Keratinocyte (primary cell): ENCODE measurements at regions not wholly inside any gene's neighbourhood (a gene's known extent, or its start where the extent isn't known, plus 50 kb on each side); places are given as distances from the start of the nearest gene placed in this dataset.

Source experiments
- EZH2 ChIP-seq: IDR thresholded peaks from one replicate; pipeline ENCODE4 v1.6.1; 2012; ENCODE audit warnings: inconsistent platforms, mild to moderate bottlenecking, low read length, moderate library complexity
- TF ChIP-seq, protein P1 (sequence below), 3 experiments: IDR thresholded peaks in 1 of 3; conservative IDR thresholded peaks in 1 of 3; optimal IDR thresholded peaks in 1 of 3; 2 replicates in 2 of 3; 3 replicates in 1 of 3; pipeline versions ENCODE3 to v1.5.1; 2011; ENCODE audit warnings: low read length in 3 of 3, mild to moderate bottlenecking in 3 of 3, moderate library complexity in 2 of 3, control low read depth in 1 of 3, inconsistent platforms in 1 of 3; ENCODE audit not compliant: insufficient read depth in 2 of 3; ENCODE audit errors: extremely low read depth in 1 of 3

DNA sequence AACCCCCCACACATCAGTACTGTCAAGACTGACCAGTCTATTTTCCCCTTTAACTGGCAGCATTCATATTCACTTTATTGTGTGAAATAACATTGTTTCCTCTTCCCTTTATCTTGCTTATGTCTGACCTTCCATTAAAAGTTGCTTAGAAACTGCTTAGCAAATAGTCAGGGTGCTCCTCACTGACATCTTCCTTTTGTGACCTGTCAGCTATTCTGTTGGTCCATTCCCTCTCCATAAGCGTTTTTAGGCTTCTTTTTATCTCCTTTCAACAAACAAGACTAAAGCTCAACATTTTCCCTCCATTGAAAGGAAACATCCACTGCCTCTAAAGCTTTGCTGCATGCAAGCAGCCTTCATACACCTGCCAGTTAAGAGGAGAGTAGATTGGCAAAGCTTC, 147.7 kb upstream of the VGLL2 start:
- TF ChIP-seq EZH2: no peak
- TF ChIP-seq, protein P1, sequence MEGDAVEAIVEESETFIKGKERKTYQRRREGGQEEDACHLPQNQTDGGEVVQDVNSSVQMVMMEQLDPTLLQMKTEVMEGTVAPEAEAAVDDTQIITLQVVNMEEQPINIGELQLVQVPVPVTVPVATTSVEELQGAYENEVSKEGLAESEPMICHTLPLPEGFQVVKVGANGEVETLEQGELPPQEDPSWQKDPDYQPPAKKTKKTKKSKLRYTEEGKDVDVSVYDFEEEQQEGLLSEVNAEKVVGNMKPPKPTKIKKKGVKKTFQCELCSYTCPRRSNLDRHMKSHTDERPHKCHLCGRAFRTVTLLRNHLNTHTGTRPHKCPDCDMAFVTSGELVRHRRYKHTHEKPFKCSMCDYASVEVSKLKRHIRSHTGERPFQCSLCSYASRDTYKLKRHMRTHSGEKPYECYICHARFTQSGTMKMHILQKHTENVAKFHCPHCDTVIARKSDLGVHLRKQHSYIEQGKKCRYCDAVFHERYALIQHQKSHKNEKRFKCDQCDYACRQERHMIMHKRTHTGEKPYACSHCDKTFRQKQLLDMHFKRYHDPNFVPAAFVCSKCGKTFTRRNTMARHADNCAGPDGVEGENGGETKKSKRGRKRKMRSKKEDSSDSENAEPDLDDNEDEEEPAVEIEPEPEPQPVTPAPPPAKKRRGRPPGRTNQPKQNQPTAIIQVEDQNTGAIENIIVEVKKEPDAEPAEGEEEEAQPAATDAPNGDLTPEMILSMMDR (optimal IDR thresholded peaks at IDR 0.05 in 1 of 3, IDR thresholded peaks at IDR 0.05 in 1 of 3, conservative IDR thresholded peaks at IDR 0.05 in 1 of 3; ENCODE audit: extremely low read depth in 1 of 3, insufficient read depth in 2 of 3, low read length in 3 of 3): no peak
